Endothelial cell of umbilical vein (primary cell): ENCODE measurements at regions not wholly inside any gene's neighbourhood (a gene's known extent, or its start where the extent isn't known, plus 50 kb on each side); places are given as distances from the start of the nearest gene placed in this dataset.

Experiments
- EZH2 ChIP-seq: IDR thresholded peaks from 2 replicates; pipeline ENCODE4 v1.6.1; 2012; ENCODE audit warnings: borderline replicate concordance, low read depth, mild to moderate bottlenecking, moderate library complexity, low read length, inconsistent platforms; ENCODE audit not compliant: severe bottlenecking
- GATA2 ChIP-seq: IDR thresholded peaks from 2 replicates; pipeline ENCODE4 v1.7.0; 2011; ENCODE audit warnings: low read depth, mild to moderate bottlenecking, moderate library complexity, mixed read lengths, low read length; ENCODE audit not compliant: insufficient read length, insufficient read depth
- MYC ChIP-seq: IDR thresholded peaks from one replicate; pipeline ENCODE4 v1.6.1; 2011; ENCODE audit warnings: mild to moderate bottlenecking, low read depth, low read length
- POLR2A ChIP-seq: IDR thresholded peaks from 2 replicates; pipeline ENCODE4 v1.6.1; 2012; ENCODE audit warnings: low read depth, mild to moderate bottlenecking, control low read depth, low read length
- POLR2AphosphoS5 ChIP-seq: IDR thresholded peaks from 2 replicates; pipeline ENCODE4 v1.6.1; 2012; ENCODE audit warnings: low read depth, mild to moderate bottlenecking, control low read depth, low read length, moderate library complexity; ENCODE audit not compliant: insufficient read depth
- TF ChIP-seq, protein P1 (sequence below), 2 donors: IDR thresholded peaks; 1 replicate in 1 of 2; 2 replicates in 1 of 2; pipeline ENCODE4 v1.5.1; 2011; ENCODE audit warnings: low read length in 2 of 2, mild to moderate bottlenecking in 2 of 2, moderate library complexity in 2 of 2, control low read depth in 1 of 2, inconsistent platforms in 1 of 2, low read depth in 1 of 2; ENCODE audit not compliant: insufficient read depth in 1 of 2; ENCODE audit errors: extremely low read depth in 1 of 2
- TF ChIP-seq, protein P2 (sequence below): IDR thresholded peaks from 2 replicates; pipeline ENCODE4 v1.6.1; 2011; ENCODE audit not compliant: insufficient read depth, insufficient read length

DNA sequence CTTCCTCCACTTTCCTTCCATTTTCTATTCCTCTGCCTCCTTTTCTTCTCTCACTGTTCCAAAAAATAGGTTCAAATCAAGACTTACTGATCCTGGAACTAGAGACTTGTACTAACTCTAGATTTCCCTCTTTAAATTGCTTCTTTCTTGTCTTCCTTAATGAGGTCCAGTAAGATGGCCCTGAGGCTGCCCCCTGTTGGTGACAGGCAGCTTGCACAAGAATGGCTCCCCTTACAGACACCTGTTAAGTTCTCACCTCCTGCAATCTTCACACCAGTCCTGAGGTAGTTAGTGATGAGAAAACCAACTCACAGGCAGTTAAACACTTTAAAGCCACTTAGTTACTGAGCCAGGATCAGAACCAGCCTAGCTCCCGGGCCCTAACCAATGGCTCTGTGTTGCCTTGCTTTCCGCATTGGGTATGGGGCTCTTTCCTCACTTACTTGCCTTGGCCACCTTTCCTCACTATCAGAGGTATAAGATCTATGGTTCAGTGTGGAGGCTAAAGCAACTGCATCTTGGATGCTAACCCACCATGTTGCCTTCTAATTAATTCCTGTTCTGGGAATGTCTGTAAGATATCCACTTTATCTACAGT is 130.6 kb downstream of the AKAIN1 start:
- no peak for TF ChIP-seq POLR2A
- TF ChIP-seq MYC, result no peak
- TF ChIP-seq, protein P1, sequence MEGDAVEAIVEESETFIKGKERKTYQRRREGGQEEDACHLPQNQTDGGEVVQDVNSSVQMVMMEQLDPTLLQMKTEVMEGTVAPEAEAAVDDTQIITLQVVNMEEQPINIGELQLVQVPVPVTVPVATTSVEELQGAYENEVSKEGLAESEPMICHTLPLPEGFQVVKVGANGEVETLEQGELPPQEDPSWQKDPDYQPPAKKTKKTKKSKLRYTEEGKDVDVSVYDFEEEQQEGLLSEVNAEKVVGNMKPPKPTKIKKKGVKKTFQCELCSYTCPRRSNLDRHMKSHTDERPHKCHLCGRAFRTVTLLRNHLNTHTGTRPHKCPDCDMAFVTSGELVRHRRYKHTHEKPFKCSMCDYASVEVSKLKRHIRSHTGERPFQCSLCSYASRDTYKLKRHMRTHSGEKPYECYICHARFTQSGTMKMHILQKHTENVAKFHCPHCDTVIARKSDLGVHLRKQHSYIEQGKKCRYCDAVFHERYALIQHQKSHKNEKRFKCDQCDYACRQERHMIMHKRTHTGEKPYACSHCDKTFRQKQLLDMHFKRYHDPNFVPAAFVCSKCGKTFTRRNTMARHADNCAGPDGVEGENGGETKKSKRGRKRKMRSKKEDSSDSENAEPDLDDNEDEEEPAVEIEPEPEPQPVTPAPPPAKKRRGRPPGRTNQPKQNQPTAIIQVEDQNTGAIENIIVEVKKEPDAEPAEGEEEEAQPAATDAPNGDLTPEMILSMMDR (IDR thresholded peaks at IDR 0.05; ENCODE audit: extremely low read depth in 1 of 2, insufficient read depth in 1 of 2, low read depth in 1 of 2, low read length in 2 of 2), result peak; percentile 16 to 18
- no peak for TF ChIP-seq GATA2
- no peak for TF ChIP-seq POLR2AphosphoS5
- TF ChIP-seq, protein P2, sequence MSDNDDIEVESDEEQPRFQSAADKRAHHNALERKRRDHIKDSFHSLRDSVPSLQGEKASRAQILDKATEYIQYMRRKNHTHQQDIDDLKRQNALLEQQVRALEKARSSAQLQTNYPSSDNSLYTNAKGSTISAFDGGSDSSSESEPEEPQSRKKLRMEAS, result no peak
- TF ChIP-seq EZH2, result no peak
